ENCODE measurements at regions not wholly inside any gene's neighbourhood (a gene's known extent, or its start where the extent isn't known, plus 50 kb on each side); places are given as distances from the start of the nearest gene placed in this dataset.
A peak's percentile ranks its signal among the peaks of the same experiment; 100 is the strongest.
"Not testable (repeated sequence)": the region's sequence is repeated elsewhere in the genome, so short reads cannot be mapped to it uniquely, and the experiment has no call there.

GRCh38 chr5:89374818-89375521 lies 492.0 kb upstream of the MEF2C start:
- peak; percentile 68 for FAIRE-seq

DNA sequence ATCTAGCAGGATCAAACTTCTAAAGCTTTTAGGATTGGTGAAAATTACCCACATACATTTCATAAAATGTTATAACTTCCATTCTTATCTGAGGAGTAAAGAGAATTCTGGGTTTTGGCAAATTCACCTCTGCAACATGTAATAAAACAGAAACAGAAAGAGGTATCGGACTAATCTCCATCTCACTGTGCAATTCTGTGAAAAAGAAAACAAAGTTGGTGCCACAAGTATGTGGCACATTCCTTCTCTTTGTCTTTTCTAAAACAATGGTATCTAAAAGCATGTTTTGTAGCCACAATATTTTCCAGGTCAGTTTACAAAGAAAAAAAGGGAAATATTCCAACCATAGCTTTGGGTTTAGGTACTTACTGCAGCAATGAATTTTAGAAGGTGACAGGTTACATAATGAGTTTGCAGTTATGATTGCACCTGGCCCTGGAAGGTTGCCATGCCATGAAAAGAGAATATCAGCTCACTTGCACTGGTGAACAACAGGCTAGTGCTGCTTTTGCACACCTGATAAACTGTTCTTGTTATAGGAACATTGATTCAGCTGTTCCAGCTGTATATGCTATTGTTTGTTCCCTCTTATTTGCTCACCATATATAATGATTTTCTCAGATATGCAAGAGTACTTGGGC lies 491.3 kb upstream of the MEF2C start:
- no peak for FAIRE-seq

- no peak for FAIRE-seq
Observed at GRCh38 chr5:89372176-89372575, 489.2 kb upstream of the MEF2C start.

DNA sequence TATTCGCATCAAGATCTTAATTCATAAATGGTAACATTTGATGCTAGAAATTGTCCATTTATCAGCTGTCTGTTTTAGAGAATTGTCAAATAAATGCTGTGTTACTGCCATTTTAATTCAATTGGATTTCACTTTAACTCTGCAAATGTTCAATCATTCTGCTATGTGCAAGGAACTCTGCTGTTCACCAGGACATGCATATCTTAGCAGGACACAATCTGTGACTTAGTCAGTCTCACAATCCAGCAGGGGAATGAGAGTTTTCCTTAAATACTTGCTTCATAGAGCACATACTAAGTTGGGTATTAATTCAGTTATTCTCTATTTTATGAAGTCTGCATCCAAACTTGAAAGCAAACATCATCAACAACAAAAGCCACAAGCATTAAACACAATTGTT lies 488.7 kb upstream of the MEF2C start:
- no peak for FAIRE-seq

GRCh38 chr5:89359046-89359445 lies 476.1 kb upstream of the MEF2C start:
- no peak for FAIRE-seq

DNA sequence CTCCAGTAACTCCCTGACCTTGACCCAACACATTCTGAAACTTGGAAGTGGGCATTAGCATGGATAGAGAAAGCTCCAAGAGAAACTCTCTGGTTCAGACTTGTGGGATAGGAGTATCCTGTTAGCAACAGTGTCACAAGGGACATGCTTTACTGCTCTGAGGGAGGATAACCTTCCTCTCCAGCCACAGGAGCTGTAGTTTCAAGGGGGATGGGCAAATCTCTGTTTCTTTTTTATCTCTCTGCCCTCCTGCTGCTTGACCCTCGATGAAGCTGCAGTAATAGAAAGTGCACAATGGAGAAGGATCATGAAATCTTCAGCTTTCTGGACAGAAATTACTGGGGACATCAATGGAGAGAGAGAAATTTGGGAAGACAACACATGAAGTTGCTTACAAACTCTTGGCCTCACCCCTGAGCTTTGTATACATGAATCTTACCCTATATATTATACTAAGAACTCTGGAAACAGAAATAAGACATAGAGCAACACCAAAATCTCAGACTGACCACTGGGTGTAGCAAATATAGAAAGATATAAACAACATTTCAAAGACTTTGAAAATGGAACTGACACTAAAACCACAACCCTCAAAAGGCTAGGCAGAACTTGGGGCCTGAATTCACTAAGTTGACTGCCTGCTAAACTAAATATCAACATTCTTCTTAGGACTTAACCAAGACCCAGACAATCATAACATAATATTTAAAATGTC lies 471.0 kb upstream of the MEF2C start:
- no peak for FAIRE-seq

DNA sequence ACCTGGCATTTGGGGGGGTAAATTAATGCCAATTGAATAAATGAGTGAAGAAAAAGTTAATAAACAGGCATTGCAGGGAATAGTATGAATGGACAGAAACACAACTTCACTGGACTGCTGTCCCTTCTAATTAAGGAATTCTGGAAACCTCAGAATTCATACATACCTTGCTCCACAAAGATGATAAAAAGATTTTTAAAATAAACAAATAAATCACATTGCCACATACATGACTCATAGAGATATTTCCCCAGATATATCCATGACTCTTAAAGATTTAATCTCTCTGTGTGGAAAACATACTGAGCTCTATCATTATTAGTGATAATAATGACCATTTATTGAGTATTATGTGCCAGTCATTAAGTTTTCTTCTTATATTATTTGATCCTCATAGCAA lies 469.0 kb upstream of the MEF2C start:
- no peak for FAIRE-seq

DNA sequence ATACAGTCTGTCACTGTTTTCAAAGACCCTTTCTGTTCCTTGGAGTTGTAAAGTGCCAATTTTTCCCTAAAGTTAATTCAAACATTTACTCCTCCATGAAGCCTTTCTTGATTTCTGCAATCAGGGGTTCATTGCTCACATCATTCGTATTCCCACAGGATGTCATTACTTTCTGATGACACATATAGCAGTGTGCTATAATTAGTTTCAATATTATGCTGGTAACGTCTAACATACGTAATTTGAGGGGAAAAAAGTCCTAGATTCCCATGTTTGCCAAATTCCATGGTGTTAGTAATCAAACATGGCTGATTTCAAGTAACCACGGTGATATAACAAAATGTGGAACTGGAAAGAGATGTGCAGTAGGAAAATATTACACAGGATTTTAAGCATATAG lies 468.2 kb upstream of the MEF2C start:
- FAIRE-seq: no peak

DNA sequence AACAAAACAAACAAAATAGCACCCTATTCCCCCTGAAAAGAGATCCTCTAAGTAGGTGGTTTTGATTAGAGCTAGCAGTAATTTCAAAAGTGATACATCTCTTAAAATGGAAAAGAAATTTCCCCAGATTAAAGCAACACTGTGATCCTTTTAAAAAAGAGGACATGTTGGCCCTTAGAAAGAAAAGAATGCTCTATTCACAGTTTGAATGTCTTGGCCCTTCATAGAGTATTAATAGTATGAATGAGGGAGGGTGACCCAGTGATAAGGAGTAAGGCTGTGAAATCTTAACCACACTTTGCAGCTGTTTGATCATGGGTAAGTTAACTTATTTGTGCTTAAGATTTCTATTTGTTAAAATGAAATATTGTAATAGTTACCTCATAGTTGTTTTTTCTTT lies 467.7 kb upstream of the MEF2C start:
- FAIRE-seq: no peak

GRCh38 chr5:89349246-89349980 lies 466.4 kb upstream of the MEF2C start:
- FAIRE-seq: no peak

DNA sequence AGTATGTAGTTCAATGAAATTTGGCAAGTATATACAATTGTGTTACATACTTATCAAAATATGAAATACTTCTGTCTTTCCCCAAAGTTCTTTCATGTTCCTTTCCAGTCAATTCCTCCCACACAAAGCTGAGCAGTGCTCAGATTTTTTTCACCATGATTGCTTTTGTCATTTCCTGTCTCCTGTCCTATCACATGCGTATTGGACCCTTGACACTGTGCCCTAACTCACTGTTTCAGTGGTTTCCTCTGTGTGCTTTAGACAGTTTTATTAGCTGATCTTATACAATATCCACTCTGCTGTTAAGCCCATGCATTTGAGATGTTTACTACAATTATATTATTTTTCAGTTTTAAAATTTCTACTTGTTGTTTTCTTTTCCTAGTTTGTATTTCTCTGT lies 463.6 kb upstream of the MEF2C start:
- FAIRE-seq: no peak

- no peak for FAIRE-seq
Observed at GRCh38 chr5:89343666-89344065, 460.7 kb upstream of the MEF2C start.

DNA sequence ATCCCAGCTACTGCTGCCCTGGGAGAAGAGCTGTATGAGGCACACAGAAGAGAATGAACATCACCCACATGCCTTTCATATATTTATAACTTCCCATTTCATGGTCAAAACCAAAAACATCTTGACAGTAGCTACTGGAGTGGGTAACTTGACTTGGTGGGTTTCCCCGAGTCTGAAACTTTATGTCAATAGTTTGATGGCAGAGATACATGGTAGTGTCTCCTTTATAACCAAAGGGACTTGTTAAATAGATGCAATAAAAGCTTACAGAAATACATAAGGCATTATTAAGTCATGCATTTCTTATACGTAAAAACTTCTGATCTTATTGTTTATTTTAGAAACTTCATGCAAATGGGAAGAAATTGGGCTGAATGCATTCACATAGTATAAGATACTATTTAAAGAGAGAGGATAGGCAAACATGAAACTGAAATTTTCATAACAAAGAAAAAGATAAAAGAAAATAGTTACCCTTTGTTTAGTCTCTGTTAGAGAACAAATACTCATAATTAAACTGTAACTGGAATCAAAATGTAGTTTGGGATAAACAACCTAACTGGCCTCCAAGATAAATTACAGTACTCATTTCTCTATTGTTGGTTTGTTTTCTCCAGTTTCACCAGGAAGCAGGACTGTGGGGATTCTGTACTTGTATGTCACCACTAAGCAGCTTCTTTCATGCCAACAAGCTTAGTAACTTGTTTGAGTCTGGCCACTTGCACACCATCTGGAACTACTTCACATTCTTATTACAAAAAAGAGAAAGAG lies 459.3 kb upstream of the MEF2C start:
- no peak for FAIRE-seq

DNA sequence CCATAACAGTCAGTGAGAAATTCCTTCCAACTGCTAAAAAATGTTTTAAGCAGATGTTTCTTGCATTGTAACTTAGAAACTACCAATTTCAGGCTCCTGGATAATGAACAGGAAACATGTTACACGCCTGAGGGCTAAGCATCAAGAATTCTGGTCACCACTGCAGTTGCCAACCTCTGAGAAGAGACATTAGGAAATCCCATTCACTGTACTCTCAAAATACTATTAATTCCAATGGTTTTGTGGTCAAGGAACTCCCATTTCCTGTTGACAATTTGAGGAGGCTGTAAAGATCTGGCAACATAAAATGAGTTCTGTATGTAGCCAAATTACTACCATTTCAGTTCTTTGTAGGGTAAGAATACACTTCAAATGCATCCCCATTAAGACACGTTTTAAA lies 456.0 kb upstream of the MEF2C start:
- no peak for FAIRE-seq

DNA sequence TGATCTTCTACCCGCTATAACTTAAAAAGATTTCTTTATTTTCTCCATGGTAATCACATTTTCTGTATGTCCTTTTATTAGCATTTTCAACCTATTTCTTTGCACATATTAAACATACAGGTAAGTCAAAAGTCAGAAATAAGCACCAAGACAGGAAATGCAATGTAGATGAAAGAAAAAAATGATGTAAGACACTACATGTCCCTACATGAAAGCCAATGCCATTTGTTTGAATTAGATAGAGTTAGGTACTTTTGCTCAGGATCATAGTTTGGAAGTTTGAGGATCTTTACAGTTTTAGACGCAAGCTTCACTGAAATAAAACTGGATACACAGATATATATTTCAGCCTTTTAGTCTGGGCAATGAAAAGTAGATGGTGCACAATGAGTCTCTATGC lies 453.1 kb upstream of the MEF2C start:
- no peak for FAIRE-seq

- FAIRE-seq: no peak
Observed at GRCh38 chr5:89330140-89330539, 447.2 kb upstream of the MEF2C start.

DNA sequence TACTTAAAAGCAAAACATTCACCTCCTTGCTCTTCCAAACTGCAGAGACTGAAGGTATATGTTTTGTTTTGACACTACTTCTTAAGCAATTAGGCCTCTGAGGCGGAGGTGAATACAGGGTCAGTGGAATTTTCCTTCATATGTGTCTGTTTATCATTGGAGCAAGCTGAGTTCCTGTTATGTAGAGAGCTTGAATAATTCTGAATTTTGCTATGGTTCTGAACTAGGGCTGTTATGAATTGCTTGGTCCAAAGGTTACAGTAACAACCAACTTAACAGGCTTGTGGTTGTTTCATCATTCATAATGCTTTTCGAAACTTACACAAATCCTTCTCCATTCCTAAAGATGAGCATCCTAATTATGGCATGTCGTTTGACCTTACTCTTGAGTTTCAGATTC lies 444.6 kb upstream of the MEF2C start:
- FAIRE-seq: no peak

- FAIRE-seq: no peak
Observed at GRCh38 chr5:89324990-89325389, 442.0 kb upstream of the MEF2C start.

GRCh38 chr5:89320421-89321277 lies 437.7 kb upstream of the MEF2C start:
- FAIRE-seq: no peak

DNA sequence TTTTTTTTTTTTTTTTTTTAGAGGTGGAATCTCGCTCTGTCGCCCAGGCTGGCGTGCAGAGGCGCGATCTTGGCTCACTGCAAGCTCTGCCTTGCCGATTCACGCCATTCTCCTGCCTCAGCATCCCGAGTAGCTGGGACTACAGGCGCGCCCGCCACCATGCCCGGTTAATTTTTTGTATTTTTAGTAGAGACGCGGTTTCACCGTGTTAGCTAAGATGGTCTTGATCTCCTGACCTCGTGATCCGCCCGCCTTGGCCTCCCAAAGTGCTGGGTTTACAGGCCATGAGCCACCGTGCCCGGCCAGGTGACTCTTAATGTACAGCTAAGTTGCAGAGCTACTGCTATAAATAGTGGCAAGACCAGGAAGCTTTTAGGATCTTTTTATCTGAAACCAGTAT lies 434.9 kb upstream of the MEF2C start:
- not testable (repeated sequence) for FAIRE-seq

GRCh38 chr5:89315286-89316100 lies 432.5 kb upstream of the MEF2C start:
- peak; percentile 99 for FAIRE-seq
